Neural progenitor cell (in vitro differentiated cells): ENCODE measurements at regions not wholly inside any gene's neighbourhood (a gene's known extent, or its start where the extent isn't known, plus 50 kb on each side); places are given as distances from the start of the nearest gene placed in this dataset.

Experiments
- EZH2phosphoT487 ChIP-seq: fragments of 200-600 bp; sonication (generic); IDR thresholded peaks from 2 replicates; pipeline ENCODE4 v1.6.1; 2017; ENCODE audit warnings: antibody characterized with exemption
- TF ChIP-seq, protein P1 (sequence below): fragments of 200-600 bp; sonication (generic); IDR thresholded peaks from 2 replicates; pipeline ENCODE4 v1.5.1; 2017; ENCODE audit warnings: antibody characterized with exemption, mild to moderate bottlenecking

DNA sequence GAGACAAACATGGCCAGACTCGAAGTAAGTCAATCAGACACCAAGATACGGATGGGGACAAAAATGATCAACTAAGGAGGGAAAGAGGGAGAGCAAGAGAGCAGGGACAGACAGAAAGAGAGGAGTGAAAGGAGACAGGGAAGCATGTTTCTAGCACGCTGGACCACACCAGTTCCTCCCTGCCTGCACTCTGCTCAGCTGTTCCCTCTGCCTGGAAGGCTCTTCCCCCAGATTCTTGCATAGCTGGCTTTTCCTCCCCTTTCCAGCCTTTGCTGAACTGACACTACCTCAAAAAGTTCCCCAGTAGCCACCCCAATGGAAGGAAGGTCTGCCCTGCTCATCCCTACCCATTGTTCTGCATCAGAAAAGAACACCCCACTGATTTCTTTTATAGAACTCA lies 185.9 kb downstream of the MAFB start:
- TF ChIP-seq, protein P1, sequence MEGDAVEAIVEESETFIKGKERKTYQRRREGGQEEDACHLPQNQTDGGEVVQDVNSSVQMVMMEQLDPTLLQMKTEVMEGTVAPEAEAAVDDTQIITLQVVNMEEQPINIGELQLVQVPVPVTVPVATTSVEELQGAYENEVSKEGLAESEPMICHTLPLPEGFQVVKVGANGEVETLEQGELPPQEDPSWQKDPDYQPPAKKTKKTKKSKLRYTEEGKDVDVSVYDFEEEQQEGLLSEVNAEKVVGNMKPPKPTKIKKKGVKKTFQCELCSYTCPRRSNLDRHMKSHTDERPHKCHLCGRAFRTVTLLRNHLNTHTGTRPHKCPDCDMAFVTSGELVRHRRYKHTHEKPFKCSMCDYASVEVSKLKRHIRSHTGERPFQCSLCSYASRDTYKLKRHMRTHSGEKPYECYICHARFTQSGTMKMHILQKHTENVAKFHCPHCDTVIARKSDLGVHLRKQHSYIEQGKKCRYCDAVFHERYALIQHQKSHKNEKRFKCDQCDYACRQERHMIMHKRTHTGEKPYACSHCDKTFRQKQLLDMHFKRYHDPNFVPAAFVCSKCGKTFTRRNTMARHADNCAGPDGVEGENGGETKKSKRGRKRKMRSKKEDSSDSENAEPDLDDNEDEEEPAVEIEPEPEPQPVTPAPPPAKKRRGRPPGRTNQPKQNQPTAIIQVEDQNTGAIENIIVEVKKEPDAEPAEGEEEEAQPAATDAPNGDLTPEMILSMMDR: no peak
- TF ChIP-seq EZH2phosphoT487: no peak
